ENCODE measurements at regions not wholly inside any gene's neighbourhood (a gene's known extent, or its start where the extent isn't known, plus 50 kb on each side); places are given as distances from the start of the nearest gene placed in this dataset.

DNA sequence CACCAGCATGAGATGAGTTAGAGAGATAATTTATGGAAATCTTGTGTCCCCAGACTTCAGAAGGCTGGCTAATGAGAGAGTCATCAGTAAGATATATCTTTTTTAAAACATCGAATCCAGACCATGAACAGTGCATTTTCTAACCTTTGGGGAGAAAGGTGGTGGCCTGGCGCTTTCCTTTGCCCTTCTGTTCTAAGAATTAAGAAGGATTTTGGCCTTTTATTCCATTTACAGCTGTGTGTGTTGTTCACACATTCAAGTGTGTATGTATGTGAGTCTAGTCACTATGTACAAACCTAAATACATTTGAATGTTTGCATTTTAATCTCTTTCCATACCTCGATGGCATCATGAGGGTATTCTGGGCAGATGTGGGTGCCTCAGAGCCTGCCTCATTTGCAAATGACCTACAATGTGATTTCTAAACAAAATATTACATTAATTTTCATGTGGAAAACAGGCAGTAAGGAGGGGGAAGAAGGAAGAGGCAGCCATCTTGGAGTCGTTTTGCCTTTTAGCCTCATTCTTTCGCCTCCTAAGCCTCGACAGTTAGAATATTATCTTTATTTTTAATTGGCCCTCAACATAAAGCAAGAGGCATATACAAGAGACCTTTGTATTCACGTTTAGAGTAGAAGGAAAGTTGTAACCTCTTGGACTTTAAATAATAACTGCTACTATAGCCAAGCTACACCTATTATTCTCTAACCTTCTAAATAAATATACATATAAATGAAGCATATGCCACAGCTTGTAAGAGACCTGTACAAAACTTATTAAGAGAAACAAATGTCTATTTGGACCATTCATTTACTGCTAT lies 125.3 kb upstream of the TMEM161B start:
- Histone ChIP-seq H3K27ac (ENCODE audit: low read depth, low read length, poor library complexity, severe bottlenecking) (no peak overlapping the region), H3K4me3 (ENCODE audit: low read depth, low read length, poor library complexity, severe bottlenecking) (no peak overlapping the region), H3K36me3 (ENCODE audit: insufficient read depth, low read length) (no peaks in the 10 kb centered on the region), H3K27me3 (ENCODE audit: insufficient read depth, low read length) (no peaks in the 10 kb centered on the region), H4K20me1 (ENCODE audit: insufficient read depth, low read length) (no peaks in the 10 kb centered on the region), H3K4me1 (ENCODE audit: insufficient read depth, low read length, severe bottlenecking) (no peaks in the 10 kb centered on the region), H3K9me3 (ENCODE audit: low read length) (no peaks in the 10 kb centered on the region), H3F3A (ENCODE audit: insufficient read depth, low read length) (no peaks in the 10 kb centered on the region), H3K4me2 (ENCODE audit: low read length) (no peak overlapping the region), H3K9me2 (ENCODE audit: low read depth, low read length) (no peaks in the 10 kb centered on the region; the same call in 1 of the 2 replicates), H2AFZ (ENCODE audit: low read length) (no peak overlapping the region), H3K79me2 (ENCODE audit: insufficient read depth, low read length) (no peaks in the 10 kb centered on the region), H3K9ac (ENCODE audit: low read length) (no peak overlapping the region)
- no peak for TF ChIP-seq CTCF (IDR thresholded peaks at IDR 0.05; ENCODE audit: low read length)
- no peak for TF ChIP-seq EZH2 (IDR thresholded peaks at IDR 0.05; ENCODE audit: borderline replicate concordance, low read length)

DNA sequence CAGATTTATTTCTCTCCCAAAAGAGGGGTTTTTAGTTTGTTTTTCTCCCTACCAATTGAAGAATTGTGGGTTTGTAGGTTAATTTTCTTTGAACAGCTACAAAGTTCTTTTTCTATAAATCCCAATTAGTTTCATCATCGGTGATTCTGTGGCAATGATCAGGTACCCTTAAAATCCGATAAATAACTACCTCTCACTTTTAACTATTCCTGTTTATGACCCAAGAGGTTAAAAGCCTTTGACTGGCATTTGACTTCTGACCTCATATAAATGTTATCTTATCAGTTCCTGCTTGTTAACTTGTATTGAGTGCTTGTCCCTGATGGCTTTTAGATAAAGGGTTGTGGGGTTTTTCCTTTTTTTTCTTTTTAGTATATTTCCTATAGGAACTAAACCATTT lies 124.4 kb upstream of the TMEM161B start:
- no peaks in the 10 kb centered on the region for H3K9me3 ChIP-seq (ENCODE audit: low read length)
- H3K4me2 ChIP-seq (ENCODE audit: low read length): no peak overlapping the region
- H4K20me1 ChIP-seq (ENCODE audit: insufficient read depth, low read length): no peaks in the 10 kb centered on the region
- H3K79me2 ChIP-seq (ENCODE audit: insufficient read depth, low read length): no peaks in the 10 kb centered on the region
- no peak overlapping the region for H2AFZ ChIP-seq (ENCODE audit: low read length)
- H3K4me3 ChIP-seq (ENCODE audit: low read depth, low read length, poor library complexity, severe bottlenecking): no peak overlapping the region
- H3K27ac ChIP-seq (ENCODE audit: low read depth, low read length, poor library complexity, severe bottlenecking): no peak overlapping the region
- no peak for TF ChIP-seq CTCF (IDR thresholded peaks at IDR 0.05; ENCODE audit: low read length)
- TF ChIP-seq EZH2 (IDR thresholded peaks at IDR 0.05; ENCODE audit: borderline replicate concordance, low read length): no peak
- no peaks in the 10 kb centered on the region for H3F3A ChIP-seq (ENCODE audit: insufficient read depth, low read length)
- no peaks in the 10 kb centered on the region for H3K36me3 ChIP-seq (ENCODE audit: insufficient read depth, low read length)
- H3K9ac ChIP-seq (ENCODE audit: low read length): no peak overlapping the region
- no peaks in the 10 kb centered on the region for H3K27me3 ChIP-seq (ENCODE audit: insufficient read depth, low read length)
- no peaks in the 10 kb centered on the region for H3K4me1 ChIP-seq (ENCODE audit: insufficient read depth, low read length, severe bottlenecking)
- H3K9me2 ChIP-seq (ENCODE audit: low read depth, low read length): no peaks in the 10 kb centered on the region

GRCh38 chr5:88391991-88392390 lies 123.3 kb upstream of the TMEM161B start:
- H3K4me1 ChIP-seq (ENCODE audit: insufficient read depth, low read length, severe bottlenecking): no peaks in the 10 kb centered on the region
- no peaks in the 10 kb centered on the region for H4K20me1 ChIP-seq (ENCODE audit: insufficient read depth, low read length)
- H2AFZ ChIP-seq (ENCODE audit: low read length): no peak overlapping the region
- H3K27me3 ChIP-seq (ENCODE audit: insufficient read depth, low read length): no peaks in the 10 kb centered on the region
- H3K36me3 ChIP-seq (ENCODE audit: insufficient read depth, low read length): no peaks in the 10 kb centered on the region
- no peaks in the 10 kb centered on the region for H3K79me2 ChIP-seq (ENCODE audit: insufficient read depth, low read length)
- no peak overlapping the region for H3K27ac ChIP-seq (ENCODE audit: low read depth, low read length, poor library complexity, severe bottlenecking)
- H3K9me2 ChIP-seq (ENCODE audit: low read depth, low read length): no peaks in the 10 kb centered on the region
- no peak overlapping the region for H3K9ac ChIP-seq (ENCODE audit: low read length)
- TF ChIP-seq CTCF (IDR thresholded peaks at IDR 0.05; ENCODE audit: low read length): no peak
- TF ChIP-seq EZH2 (IDR thresholded peaks at IDR 0.05; ENCODE audit: borderline replicate concordance, low read length): no peak
- no peak overlapping the region for H3K4me2 ChIP-seq (ENCODE audit: low read length)
- no peak overlapping the region for H3K4me3 ChIP-seq (ENCODE audit: low read depth, low read length, poor library complexity, severe bottlenecking)
- no peaks in the 10 kb centered on the region for H3K9me3 ChIP-seq (ENCODE audit: low read length)
- no peaks in the 10 kb centered on the region for H3F3A ChIP-seq (ENCODE audit: insufficient read depth, low read length)

Measured in OCI-LY1 (cell line).